ENCODE measurements at regions not wholly inside any gene's neighbourhood (a gene's known extent, or its start where the extent isn't known, plus 50 kb on each side); places are given as distances from the start of the nearest gene placed in this dataset.
"Not testable (repeated sequence)": the region's sequence is repeated elsewhere in the genome, so short reads cannot be mapped to it uniquely, and the experiment has no call there.

- DNase-seq = not testable (repeated sequence)
Observed at GRCh38 chr11:14573539-14574057, 53.4 kb upstream of the PSMA1 start.

GRCh38 chr11:14577292-14577691 is 57.1 kb upstream of the PSMA1 start:
- no peak for DNase-seq

- peak; percentile 5 to 40 for DNase-seq
Observed at GRCh38 chr11:14577835-14578529, 57.8 kb upstream of the PSMA1 start.

GRCh38 chr11:14578541-14578956 is 58.4 kb upstream of the PSMA1 start:
- DNase-seq = peak; percentile 88 to 91

GRCh38 chr11:14579646-14580045 is 59.5 kb upstream of the PSMA1 start:
- no peak for DNase-seq

- DNase-seq = no peak
Observed at GRCh38 chr11:14582793-14583192, 60.8 kb upstream of the PDE3B start.

GRCh38 chr11:14583252-14584034 is 60.2 kb upstream of the PDE3B start:
- DNase-seq = no peak

- no peak for DNase-seq
Observed at GRCh38 chr11:14584035-14584363, 59.6 kb upstream of the PDE3B start.

- no peak for DNase-seq
Observed at GRCh38 chr11:14584595-14584994, 59.0 kb upstream of the PDE3B start.

- no peak for DNase-seq
Observed at GRCh38 chr11:14585438-14585837, 58.2 kb upstream of the PDE3B start.

GRCh38 chr11:14587258-14587657 is 56.3 kb upstream of the PDE3B start:
- no peak for DNase-seq

GRCh38 chr11:14588681-14589080 is 54.9 kb upstream of the PDE3B start:
- no peak for DNase-seq

- DNase-seq = no peak
Observed at GRCh38 chr11:14589421-14589820, 54.2 kb upstream of the PDE3B start.

GRCh38 chr11:14591046-14591445 is 52.6 kb upstream of the PDE3B start:
- DNase-seq = not testable (repeated sequence)

- DNase-seq = no peak
Observed at GRCh38 chr11:14593671-14594070, 49.9 kb upstream of the PDE3B start.
